ENCODE measurements at regions not wholly inside any gene's neighbourhood (a gene's known extent, or its start where the extent isn't known, plus 50 kb on each side); places are given as distances from the start of the nearest gene placed in this dataset.

DNA sequence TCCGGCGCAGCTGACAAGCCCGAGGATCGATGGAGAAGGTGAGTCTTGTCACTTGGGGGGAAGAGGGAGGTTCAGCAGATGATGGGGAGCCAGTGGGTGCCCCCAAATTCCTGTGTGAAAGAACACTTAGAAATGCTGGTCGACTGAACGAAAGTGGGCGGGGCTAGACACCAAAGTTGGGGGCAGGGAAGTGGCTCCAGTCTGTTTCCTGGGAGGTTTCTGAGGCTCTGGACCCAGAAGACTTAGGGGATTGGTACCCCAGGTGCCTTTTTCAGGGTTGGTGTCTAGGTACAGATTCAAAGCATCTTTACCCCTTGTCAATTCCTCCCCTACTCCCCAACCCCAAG is 278.6 kb downstream of the ZSWIM6 start:
- no peak overlapping the region for H3K4me3 ChIP-seq (ENCODE audit: low read length in 2 of 2)
- H3K27ac ChIP-seq (ENCODE audit: low read depth in 2 of 2, low read length in 2 of 2): no peak overlapping the region
- H3K4me1 ChIP-seq (ENCODE audit: control insufficient read depth in 2 of 2, insufficient read depth in 2 of 2, low read length in 2 of 2): no peaks in the 10 kb centered on the region
- no peak overlapping the region for H3K9ac ChIP-seq (ENCODE audit: low read depth in 1 of 2, low read length in 2 of 2)
- no peaks in the 10 kb centered on the region for H3K36me3 ChIP-seq (ENCODE audit: control insufficient read depth in 2 of 2, insufficient read depth in 2 of 2, low read length in 2 of 2)
- H3K9me3 ChIP-seq (ENCODE audit: control insufficient read depth in 2 of 2, low read length in 2 of 2): no peaks in the 10 kb centered on the region
- H3K27me3 ChIP-seq (ENCODE audit: control insufficient read depth in 2 of 2, insufficient read depth in 2 of 2, low read length in 2 of 2): no peaks in the 10 kb centered on the region

DNA sequence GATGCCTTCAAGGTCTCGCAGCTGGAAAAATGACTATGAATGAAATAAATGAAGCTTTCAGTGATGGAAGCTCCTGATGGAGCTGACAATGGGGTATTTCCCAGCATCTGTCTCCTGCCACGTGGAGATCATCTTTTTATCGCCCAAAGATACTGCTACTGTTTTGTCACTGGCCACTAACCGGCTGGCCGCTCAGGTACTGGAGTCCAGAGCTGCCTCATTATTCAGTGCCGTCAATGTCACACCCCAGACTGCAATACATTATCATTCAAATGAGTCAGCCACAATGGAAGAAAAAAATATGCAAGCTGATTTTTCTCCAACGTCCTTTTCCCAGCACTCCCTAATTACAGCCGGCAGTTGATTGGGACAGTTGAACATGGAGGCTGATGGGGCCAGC is 280.4 kb downstream of the ZSWIM6 start:
- Histone ChIP-seq H3K36me3 (ENCODE audit: control insufficient read depth in 2 of 2, insufficient read depth in 2 of 2, low read length in 2 of 2) (no peaks in the 10 kb centered on the region), H3K4me3 (ENCODE audit: low read length in 2 of 2) (no peak overlapping the region), H3K9me3 (ENCODE audit: control insufficient read depth in 2 of 2, low read length in 2 of 2) (no peaks in the 10 kb centered on the region), H3K27me3 (ENCODE audit: control insufficient read depth in 2 of 2, insufficient read depth in 2 of 2, low read length in 2 of 2) (no peaks in the 10 kb centered on the region), H3K27ac (ENCODE audit: low read depth in 2 of 2, low read length in 2 of 2) (no peak overlapping the region), H3K4me1 (ENCODE audit: control insufficient read depth in 2 of 2, insufficient read depth in 2 of 2, low read length in 2 of 2) (no peaks in the 10 kb centered on the region), H3K9ac (ENCODE audit: low read depth in 1 of 2, low read length in 2 of 2) (no peak overlapping the region)

DNA sequence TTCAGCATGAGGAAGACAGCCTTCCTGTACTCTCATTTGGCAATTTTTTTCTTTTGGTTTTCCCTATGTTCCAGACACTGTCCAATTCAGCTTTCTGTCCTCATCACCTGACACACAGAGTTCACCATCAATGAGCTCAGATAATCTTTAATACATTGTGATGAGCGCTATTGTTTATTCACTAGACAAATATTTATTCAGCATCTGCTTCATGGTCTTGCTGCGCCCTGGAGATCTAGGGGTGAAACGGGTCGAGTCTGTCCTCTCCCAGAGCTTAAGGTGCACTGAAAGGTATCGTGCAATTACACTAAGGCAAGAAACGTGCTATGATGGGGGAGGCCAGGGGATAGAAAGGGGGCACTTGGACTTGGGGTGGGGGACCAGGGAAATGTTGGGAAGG is 281.6 kb downstream of the ZSWIM6 start:
- Histone ChIP-seq H3K27me3 (ENCODE audit: control insufficient read depth in 2 of 2, insufficient read depth in 2 of 2, low read length in 2 of 2) (no peaks in the 10 kb centered on the region), H3K27ac (ENCODE audit: low read depth in 2 of 2, low read length in 2 of 2) (no peak overlapping the region), H3K9me3 (ENCODE audit: control insufficient read depth in 2 of 2, low read length in 2 of 2) (no peaks in the 10 kb centered on the region), H3K4me3 (ENCODE audit: low read length in 2 of 2) (no peak overlapping the region), H3K4me1 (ENCODE audit: control insufficient read depth in 2 of 2, insufficient read depth in 2 of 2, low read length in 2 of 2) (no peaks in the 10 kb centered on the region), H3K36me3 (ENCODE audit: control insufficient read depth in 2 of 2, insufficient read depth in 2 of 2, low read length in 2 of 2) (no peaks in the 10 kb centered on the region), H3K9ac (ENCODE audit: low read depth in 1 of 2, low read length in 2 of 2) (no peak overlapping the region)

DNA sequence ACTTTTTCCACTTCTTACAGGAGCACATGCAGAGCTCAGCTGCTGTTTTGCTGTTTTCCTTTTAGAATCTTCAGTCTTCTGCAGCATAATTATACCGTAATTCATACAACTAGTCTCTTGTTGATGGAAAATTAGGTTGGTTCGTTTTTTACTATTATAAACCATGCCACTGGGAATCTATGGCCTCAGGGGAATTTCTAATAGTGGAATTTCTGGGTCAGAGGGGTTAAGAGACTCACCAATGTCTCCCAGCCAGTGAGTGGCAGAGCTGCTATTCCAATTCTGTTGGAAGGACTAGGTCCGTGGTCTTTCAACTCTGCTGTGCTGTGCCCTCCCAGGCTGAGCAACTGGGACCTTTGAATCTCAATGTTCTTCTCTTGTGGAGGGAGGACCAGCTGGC is 282.5 kb downstream of the ZSWIM6 start:
- H3K9me3 ChIP-seq (ENCODE audit: control insufficient read depth in 2 of 2, low read length in 2 of 2): no peaks in the 10 kb centered on the region
- H3K27ac ChIP-seq (ENCODE audit: low read depth in 2 of 2, low read length in 2 of 2): no peak overlapping the region
- no peaks in the 10 kb centered on the region for H3K4me1 ChIP-seq (ENCODE audit: control insufficient read depth in 2 of 2, insufficient read depth in 2 of 2, low read length in 2 of 2)
- H3K36me3 ChIP-seq (ENCODE audit: control insufficient read depth in 2 of 2, insufficient read depth in 2 of 2, low read length in 2 of 2): no peaks in the 10 kb centered on the region
- no peak overlapping the region for H3K4me3 ChIP-seq (ENCODE audit: low read length in 2 of 2)
- H3K9ac ChIP-seq (ENCODE audit: low read depth in 1 of 2, low read length in 2 of 2): no peak overlapping the region
- H3K27me3 ChIP-seq (ENCODE audit: control insufficient read depth in 2 of 2, insufficient read depth in 2 of 2, low read length in 2 of 2): no peaks in the 10 kb centered on the region

DNA sequence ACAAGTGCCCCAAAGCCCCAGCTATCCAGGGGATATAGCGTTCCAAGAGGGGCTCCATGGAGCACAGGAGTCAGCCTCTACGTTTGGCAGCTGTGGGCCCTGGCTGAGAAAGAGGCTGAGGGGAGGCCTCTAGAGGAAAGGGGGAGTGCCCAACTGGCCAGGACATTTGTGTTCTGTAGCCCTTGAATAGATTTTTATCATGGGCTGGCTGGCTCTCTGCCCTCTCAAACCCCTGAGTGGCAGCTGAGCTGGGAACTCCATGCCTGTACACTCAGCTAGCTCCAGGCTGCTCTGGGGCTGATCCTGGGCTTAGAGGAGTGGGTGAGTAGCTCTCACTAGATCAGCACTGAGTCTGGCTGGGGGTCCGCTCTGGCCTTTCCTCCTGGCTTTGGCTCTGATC is 285.0 kb downstream of the ZSWIM6 start:
- Histone ChIP-seq H3K27me3 (ENCODE audit: control insufficient read depth in 2 of 2, insufficient read depth in 2 of 2, low read length in 2 of 2) (no peaks in the 10 kb centered on the region), H3K9ac (ENCODE audit: low read depth in 1 of 2, low read length in 2 of 2) (no peak overlapping the region), H3K27ac (ENCODE audit: low read depth in 2 of 2, low read length in 2 of 2) (no peak overlapping the region), H3K9me3 (ENCODE audit: control insufficient read depth in 2 of 2, low read length in 2 of 2) (no peaks in the 10 kb centered on the region), H3K4me1 (ENCODE audit: control insufficient read depth in 2 of 2, insufficient read depth in 2 of 2, low read length in 2 of 2) (no peaks in the 10 kb centered on the region), H3K36me3 (ENCODE audit: control insufficient read depth in 2 of 2, insufficient read depth in 2 of 2, low read length in 2 of 2) (no peaks in the 10 kb centered on the region), H3K4me3 (ENCODE audit: low read length in 2 of 2) (no peak overlapping the region)

DNA sequence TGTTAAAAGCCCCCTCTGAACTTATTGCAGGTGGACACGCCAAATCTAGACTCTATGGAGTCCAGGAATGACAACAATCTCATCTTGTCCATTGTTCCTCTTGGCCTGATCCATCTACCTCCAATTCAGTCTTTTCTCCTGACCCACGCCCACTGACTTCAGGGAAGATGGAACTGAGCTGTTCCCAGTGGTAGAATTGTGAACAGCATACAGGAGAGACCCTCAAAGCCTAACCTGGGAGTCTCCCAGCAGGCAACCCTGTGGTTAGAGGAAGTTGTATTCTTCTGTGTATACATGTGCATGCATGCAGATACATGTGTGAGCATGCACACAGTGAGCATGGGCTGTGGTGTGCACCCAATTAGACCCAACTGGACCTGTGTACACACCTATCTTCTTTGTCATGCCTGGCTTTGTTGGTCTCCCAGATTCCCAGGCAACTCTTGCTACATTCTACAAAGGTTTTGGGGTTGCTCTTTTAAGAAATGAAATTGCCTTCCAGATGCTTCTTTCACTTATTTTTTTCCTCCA is 286.0 kb downstream of the ZSWIM6 start:
- no peaks in the 10 kb centered on the region for H3K9me3 ChIP-seq (ENCODE audit: control insufficient read depth in 2 of 2, low read length in 2 of 2)
- no peak overlapping the region for H3K4me3 ChIP-seq (ENCODE audit: low read length in 2 of 2)
- H3K9ac ChIP-seq (ENCODE audit: low read depth in 1 of 2, low read length in 2 of 2): no peak overlapping the region
- no peaks in the 10 kb centered on the region for H3K4me1 ChIP-seq (ENCODE audit: control insufficient read depth in 2 of 2, insufficient read depth in 2 of 2, low read length in 2 of 2)
- no peak overlapping the region for H3K27ac ChIP-seq (ENCODE audit: low read depth in 2 of 2, low read length in 2 of 2)
- H3K36me3 ChIP-seq (ENCODE audit: control insufficient read depth in 2 of 2, insufficient read depth in 2 of 2, low read length in 2 of 2): no peaks in the 10 kb centered on the region
- H3K27me3 ChIP-seq (ENCODE audit: control insufficient read depth in 2 of 2, insufficient read depth in 2 of 2, low read length in 2 of 2): no peaks in the 10 kb centered on the region

DNA sequence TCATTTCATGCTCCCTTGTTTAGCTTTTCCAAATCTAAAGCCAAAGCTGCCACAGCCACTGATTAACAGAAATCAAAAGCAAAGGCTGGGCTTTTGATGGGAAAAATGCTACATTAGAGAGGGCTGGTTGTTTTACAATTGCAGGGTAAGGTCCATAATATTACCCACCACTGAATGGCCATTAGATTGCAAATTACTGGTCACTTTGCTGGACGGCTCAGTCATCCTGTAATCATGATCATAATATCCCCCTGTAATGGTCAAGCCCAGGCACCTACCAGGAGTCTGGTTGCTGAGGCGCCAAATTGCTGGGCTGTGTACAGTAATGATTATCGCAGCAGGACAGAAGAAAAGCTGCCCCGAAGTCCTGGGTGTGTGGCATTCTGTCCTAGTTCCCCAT is 286.5 kb downstream of the ZSWIM6 start:
- Histone ChIP-seq H3K4me3 (ENCODE audit: low read length in 2 of 2) (no peak overlapping the region), H3K9ac (ENCODE audit: low read depth in 1 of 2, low read length in 2 of 2) (no peak overlapping the region), H3K27me3 (ENCODE audit: control insufficient read depth in 2 of 2, insufficient read depth in 2 of 2, low read length in 2 of 2) (no peaks in the 10 kb centered on the region), H3K4me1 (ENCODE audit: control insufficient read depth in 2 of 2, insufficient read depth in 2 of 2, low read length in 2 of 2) (no peaks in the 10 kb centered on the region), H3K9me3 (ENCODE audit: control insufficient read depth in 2 of 2, low read length in 2 of 2) (no peaks in the 10 kb centered on the region), H3K36me3 (ENCODE audit: control insufficient read depth in 2 of 2, insufficient read depth in 2 of 2, low read length in 2 of 2) (no peaks in the 10 kb centered on the region), H3K27ac (ENCODE audit: low read depth in 2 of 2, low read length in 2 of 2) (no peak overlapping the region)

DNA sequence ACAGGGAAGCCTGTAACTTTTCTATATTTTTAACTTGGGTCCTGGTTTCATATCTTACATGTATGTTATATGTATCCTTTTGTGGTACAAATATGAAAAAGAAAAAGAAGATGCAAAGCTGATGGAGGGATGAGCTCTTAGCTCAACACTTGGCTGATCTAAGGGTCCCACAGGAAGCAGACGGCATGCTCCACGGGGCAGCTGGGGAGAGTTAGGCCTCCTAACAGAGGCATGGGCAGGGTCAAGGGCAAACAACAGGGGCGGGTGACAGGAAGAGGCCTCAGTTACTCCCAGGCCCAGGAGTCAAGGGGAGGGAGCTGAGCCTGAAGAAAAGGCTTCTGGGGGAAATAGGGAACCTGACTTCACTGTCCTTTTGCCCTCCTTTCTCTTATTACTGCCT is 287.2 kb downstream of the ZSWIM6 start:
- no peaks in the 10 kb centered on the region for H3K9me3 ChIP-seq (ENCODE audit: control insufficient read depth in 2 of 2, low read length in 2 of 2)
- H3K27me3 ChIP-seq (ENCODE audit: control insufficient read depth in 2 of 2, insufficient read depth in 2 of 2, low read length in 2 of 2): no peaks in the 10 kb centered on the region
- H3K4me3 ChIP-seq (ENCODE audit: low read length in 2 of 2): no peak overlapping the region
- H3K9ac ChIP-seq (ENCODE audit: low read depth in 1 of 2, low read length in 2 of 2): no peak overlapping the region
- no peak overlapping the region for H3K27ac ChIP-seq (ENCODE audit: low read depth in 2 of 2, low read length in 2 of 2)
- H3K36me3 ChIP-seq (ENCODE audit: control insufficient read depth in 2 of 2, insufficient read depth in 2 of 2, low read length in 2 of 2): no peaks in the 10 kb centered on the region
- H3K4me1 ChIP-seq (ENCODE audit: control insufficient read depth in 2 of 2, insufficient read depth in 2 of 2, low read length in 2 of 2): no peaks in the 10 kb centered on the region

DNA sequence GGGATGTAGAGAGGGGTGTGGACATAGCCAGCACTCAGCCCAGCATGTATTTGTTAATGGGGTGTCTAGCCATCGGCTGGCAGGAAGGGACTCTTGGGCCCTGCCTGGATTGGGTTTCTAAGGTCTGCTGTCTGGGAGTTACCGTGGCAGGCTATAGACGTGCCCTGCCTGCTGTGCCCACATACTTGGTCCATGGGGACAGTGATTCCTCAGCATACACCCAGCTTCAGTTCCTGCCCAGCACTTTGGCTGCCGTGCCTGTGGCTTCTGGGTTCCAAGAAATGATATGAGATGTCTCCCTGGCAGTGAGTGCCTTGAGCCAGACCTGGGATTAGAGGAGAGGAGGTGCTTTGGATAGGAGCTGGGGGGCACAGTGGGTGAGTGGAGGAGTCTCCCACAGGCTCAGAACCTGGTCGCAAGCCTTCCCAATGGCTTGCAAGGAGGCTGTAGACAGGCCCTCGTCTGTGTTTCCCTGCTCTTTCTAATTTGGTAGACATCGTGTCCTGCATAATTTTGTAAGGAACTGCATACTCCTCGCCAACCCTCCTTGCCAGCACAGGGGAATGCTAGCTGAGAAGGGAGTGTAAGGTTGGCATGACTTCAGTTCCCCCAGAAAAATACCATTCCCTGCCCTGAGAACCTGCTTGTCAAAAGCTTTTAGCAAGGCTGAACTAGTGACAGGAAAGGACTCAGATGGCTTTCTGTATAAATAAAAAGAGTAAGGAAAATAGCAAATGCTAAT is 287.9 kb downstream of the ZSWIM6 start:
- no peaks in the 10 kb centered on the region for H3K4me1 ChIP-seq (ENCODE audit: control insufficient read depth in 2 of 2, insufficient read depth in 2 of 2, low read length in 2 of 2)

DNA sequence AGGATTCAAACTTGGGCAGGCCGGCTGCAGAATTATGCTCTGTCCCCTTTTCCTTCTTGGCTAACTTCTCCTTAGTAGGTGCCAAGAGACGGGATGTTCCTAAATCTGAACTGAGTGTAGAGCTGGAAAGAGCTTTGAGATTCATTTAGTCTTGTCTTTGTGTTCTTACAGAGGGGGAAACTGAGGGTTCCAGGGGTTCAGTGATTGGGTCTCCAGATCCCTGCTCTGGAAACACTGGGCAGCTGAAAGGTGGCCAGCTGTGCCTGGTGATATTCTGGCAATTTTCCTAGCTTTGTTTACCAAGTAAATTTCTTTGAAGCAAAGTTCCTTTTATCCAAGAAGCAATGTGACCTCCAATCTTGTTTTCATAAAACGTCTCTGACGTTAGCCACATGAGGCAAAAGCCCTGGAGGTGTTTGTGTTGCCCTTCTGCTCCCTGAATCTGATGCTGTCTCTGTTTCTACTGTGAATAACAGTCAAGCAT is 288.7 kb downstream of the ZSWIM6 start:
- Histone ChIP-seq H3K9me3 (ENCODE audit: control insufficient read depth in 2 of 2, low read length in 2 of 2) (no peaks in the 10 kb centered on the region), H3K27ac (ENCODE audit: low read depth in 2 of 2, low read length in 2 of 2) (no peak overlapping the region), H3K4me1 (ENCODE audit: control insufficient read depth in 2 of 2, insufficient read depth in 2 of 2, low read length in 2 of 2) (peaks cover 0 to 3% of the 10 kb centered on the region in 2 donors), H3K9ac (ENCODE audit: low read depth in 1 of 2, low read length in 2 of 2) (no peak overlapping the region), H3K36me3 (ENCODE audit: control insufficient read depth in 2 of 2, insufficient read depth in 2 of 2, low read length in 2 of 2) (no peaks in the 10 kb centered on the region), H3K27me3 (ENCODE audit: control insufficient read depth in 2 of 2, insufficient read depth in 2 of 2, low read length in 2 of 2) (no peaks in the 10 kb centered on the region), H3K4me3 (ENCODE audit: low read length in 2 of 2) (no peak overlapping the region)

More for the DNA sequence above, 287.9 kb downstream of the ZSWIM6 start:
- H3K27me3 ChIP-seq (ENCODE audit: control insufficient read depth in 2 of 2, insufficient read depth in 2 of 2, low read length in 2 of 2): no peaks in the 10 kb centered on the region
- no peak overlapping the region for H3K4me3 ChIP-seq (ENCODE audit: low read length in 2 of 2)
- H3K9me3 ChIP-seq (ENCODE audit: control insufficient read depth in 2 of 2, low read length in 2 of 2): no peaks in the 10 kb centered on the region
- H3K36me3 ChIP-seq (ENCODE audit: control insufficient read depth in 2 of 2, insufficient read depth in 2 of 2, low read length in 2 of 2): no peaks in the 10 kb centered on the region
- no peak overlapping the region for H3K27ac ChIP-seq (ENCODE audit: low read depth in 2 of 2, low read length in 2 of 2)
- H3K9ac ChIP-seq (ENCODE audit: low read depth in 1 of 2, low read length in 2 of 2): no peak overlapping the region
